ENCODE measurements at regions not wholly inside any gene's neighbourhood (a gene's known extent, or its start where the extent isn't known, plus 50 kb on each side); places are given as distances from the start of the nearest gene placed in this dataset.

GRCh38 chr18:62634458-62634857 is 80.9 kb upstream of the PHLPP1 start:
- no peak overlapping the region for H3K4me3 ChIP-seq (ENCODE audit: low read depth in 1 of 2, low read length in 2 of 2)
- H3K4me2 ChIP-seq (ENCODE audit: insufficient read depth, low read length), result no peak overlapping the region
- H3K27ac ChIP-seq (ENCODE audit: low read length), result no peak overlapping the region
- H3K27me3 ChIP-seq (ENCODE audit: insufficient read depth, low read length, poor library complexity), result peaks cover 13% of the 10 kb centered on the region
- no peak for DNase-seq
- H3K4me1 ChIP-seq (ENCODE audit: insufficient read depth, low read length), result no peaks in the 10 kb centered on the region
- H4K20me1 ChIP-seq (ENCODE audit: insufficient read depth, low read length), result no peaks in the 10 kb centered on the region
- H3K36me3 ChIP-seq (ENCODE audit: insufficient read depth, low read length), result no peaks in the 10 kb centered on the region
- TF ChIP-seq EZH2 (IDR thresholded peaks at IDR 0.05; ENCODE audit: borderline replicate concordance, low read depth, low read length, severe bottlenecking) (no peak), CTCF (IDR thresholded peaks at IDR 0.05; ENCODE audit: borderline replicate concordance, extremely low read depth, low read length, poor library complexity, severe bottlenecking) (no peak)
- no peaks in the 10 kb centered on the region for H3K9me3 ChIP-seq (ENCODE audit: insufficient read depth, low read length, severe bottlenecking)
- H3K9ac ChIP-seq (ENCODE audit: low read depth, low read length), result no peak overlapping the region
- no peaks in the 10 kb centered on the region for H3K79me2 ChIP-seq (ENCODE audit: insufficient read depth, low read length)
- ATAC-seq (ENCODE audit: insufficient read depth, low read depth), result no peak
- H2AFZ ChIP-seq (ENCODE audit: low read depth, low read length), result no peak overlapping the region

GRCh38 chr18:62634979-62635630 is 80.2 kb upstream of the PHLPP1 start:
- no peak overlapping the region for H3K9ac ChIP-seq (ENCODE audit: low read depth, low read length)
- no peaks in the 10 kb centered on the region for H4K20me1 ChIP-seq (ENCODE audit: insufficient read depth, low read length)
- no peak for TF ChIP-seq CTCF (IDR thresholded peaks at IDR 0.05; ENCODE audit: borderline replicate concordance, extremely low read depth, low read length, poor library complexity, severe bottlenecking)
- H3K79me2 ChIP-seq (ENCODE audit: insufficient read depth, low read length), result no peaks in the 10 kb centered on the region
- H3K27ac ChIP-seq (ENCODE audit: low read length), result no peak overlapping the region
- no peaks in the 10 kb centered on the region for H3K36me3 ChIP-seq (ENCODE audit: insufficient read depth, low read length)
- no peaks in the 10 kb centered on the region for H3K9me3 ChIP-seq (ENCODE audit: insufficient read depth, low read length, severe bottlenecking)
- no peak for DNase-seq
- peaks cover 13% of the 10 kb centered on the region for H3K27me3 ChIP-seq (ENCODE audit: insufficient read depth, low read length, poor library complexity)
- H3K4me1 ChIP-seq (ENCODE audit: insufficient read depth, low read length), result no peaks in the 10 kb centered on the region
- H3K4me3 ChIP-seq (ENCODE audit: low read depth in 1 of 2, low read length in 2 of 2), result no peak overlapping the region
- ATAC-seq (ENCODE audit: insufficient read depth, low read depth), result no peak
- no peak overlapping the region for H3K4me2 ChIP-seq (ENCODE audit: insufficient read depth, low read length)
- H2AFZ ChIP-seq (ENCODE audit: low read depth, low read length), result no peak overlapping the region

- H2AFZ ChIP-seq (ENCODE audit: low read depth, low read length), result no peak overlapping the region
- no peak overlapping the region for H3K4me2 ChIP-seq (ENCODE audit: insufficient read depth, low read length)
- DNase-seq, result no peak
These were observed 77.9 kb upstream of the PHLPP1 start for GRCh38 chr18:62637403-62637802.

More at GRCh38 chr18:62637403-62637802, 77.9 kb upstream of the PHLPP1 start:
- H3K9me3 ChIP-seq (ENCODE audit: insufficient read depth, low read length, severe bottlenecking), result no peaks in the 10 kb centered on the region
- H3K4me1 ChIP-seq (ENCODE audit: insufficient read depth, low read length), result no peaks in the 10 kb centered on the region
- no peak overlapping the region for H3K4me3 ChIP-seq (ENCODE audit: low read depth in 1 of 2, low read length in 2 of 2)
- no peak for ATAC-seq (ENCODE audit: insufficient read depth, low read depth)
- TF ChIP-seq EZH2 (IDR thresholded peaks at IDR 0.05; ENCODE audit: borderline replicate concordance, low read depth, low read length, severe bottlenecking), result no peak
- TF ChIP-seq CTCF (IDR thresholded peaks at IDR 0.05; ENCODE audit: borderline replicate concordance, extremely low read depth, low read length, poor library complexity, severe bottlenecking), result no peak
- no peaks in the 10 kb centered on the region for H4K20me1 ChIP-seq (ENCODE audit: insufficient read depth, low read length)
- peaks cover 11% of the 10 kb centered on the region for H3K27me3 ChIP-seq (ENCODE audit: insufficient read depth, low read length, poor library complexity)
- H3K79me2 ChIP-seq (ENCODE audit: insufficient read depth, low read length), result no peaks in the 10 kb centered on the region
- no peaks in the 10 kb centered on the region for H3K36me3 ChIP-seq (ENCODE audit: insufficient read depth, low read length)
- H3K9ac ChIP-seq (ENCODE audit: low read depth, low read length), result no peak overlapping the region
- no peak overlapping the region for H3K27ac ChIP-seq (ENCODE audit: low read length)
